HepG2 (cell line): ENCODE measurements at regions not wholly inside any gene's neighbourhood (a gene's known extent, or its start where the extent isn't known, plus 50 kb on each side); places are given as distances from the start of the nearest gene placed in this dataset.

Source experiments
- ARID2 ChIP-seq: sonication (generic); formaldehyde crosslinking; IDR thresholded peaks from 2 replicates; pipeline ENCODE4 v1.8.1; 2022; ENCODE audit warnings: mild to moderate bottlenecking, missing genetic modification reagents, borderline replicate concordance
- CC2D1A ChIP-seq: sonication (generic); formaldehyde crosslinking; IDR thresholded peaks from 2 replicates; pipeline ENCODE4 v1.8.1; 2023; ENCODE audit warnings: mild to moderate bottlenecking, missing genetic modification reagents
- CSRNP1 ChIP-seq: sonication (generic); formaldehyde crosslinking; IDR thresholded peaks from 2 replicates; pipeline ENCODE4 v1.8.1; 2023; ENCODE audit warnings: mild to moderate bottlenecking, missing genetic modification reagents
- FOXK1 ChIP-seq: sonication (generic); formaldehyde crosslinking; IDR thresholded peaks from 2 replicates; pipeline ENCODE4 v1.4.0; 2020; ENCODE audit warnings: low read depth, missing genetic modification reagents, borderline replicate concordance
- HNRNPLL ChIP-seq: fragments of 200-400 bp; formaldehyde crosslinking; IDR thresholded peaks from 2 replicates; pipeline ENCODE4 v1.6.1; 2017; ENCODE audit warnings: mild to moderate bottlenecking, low read depth, low read length; ENCODE audit not compliant: poor library complexity, severe bottlenecking
- KLF16 ChIP-seq, 2 experiments: sonication (generic) in 1 of 2; formaldehyde crosslinking in 1 of 2; IDR thresholded peaks; 2 replicates each; pipeline versions ENCODE4 v1.6.1 to v1.8.0; 2016 to 2023; ENCODE audit warnings: missing genetic modification reagents in 2 of 2, missing compliant biosample characterization in 1 of 2
- MIXL1 ChIP-seq: IDR thresholded peaks from 2 replicates; pipeline ENCODE4 v1.6.1; 2016
- RARA ChIP-seq: IDR thresholded peaks from 2 replicates; pipeline ENCODE4 v1.6.1; 2016; ENCODE audit warnings: missing genetic modification reagents, missing compliant biosample characterization
- RFXANK ChIP-seq: IDR thresholded peaks from 2 replicates; pipeline ENCODE4 v1.6.1; 2016
- SAP130 ChIP-seq: IDR thresholded peaks from 2 replicates; pipeline ENCODE4 v1.6.1; 2016; ENCODE audit warnings: low read depth
- ZNF530 ChIP-seq: sonication (generic); formaldehyde crosslinking; IDR thresholded peaks from 2 replicates; pipeline ENCODE4 v1.5.0; 2020; ENCODE audit warnings: low read depth, mild to moderate bottlenecking, missing genetic modification reagents
- ZNF558 ChIP-seq: sonication (generic); formaldehyde crosslinking; IDR thresholded peaks from 2 replicates; pipeline ENCODE4 v1.9.0; 2022; ENCODE audit warnings: mild to moderate bottlenecking, missing genetic modification reagents, borderline replicate concordance
- ZNF879 ChIP-seq: sonication (generic); formaldehyde crosslinking; IDR thresholded peaks from 2 replicates; pipeline ENCODE4 v1.8.1; 2023; ENCODE audit warnings: missing genetic modification reagents
- ZSCAN30 ChIP-seq: sonication (generic); formaldehyde crosslinking; IDR thresholded peaks from 2 replicates; pipeline ENCODE4 v1.5.0; 2020; ENCODE audit warnings: mild to moderate bottlenecking, missing genetic modification reagents
- TF ChIP-seq, protein P1 (sequence below): sonication (generic); formaldehyde crosslinking; IDR thresholded peaks from 2 replicates; pipeline ENCODE4 v1.4.0; 2020; ENCODE audit warnings: missing genetic modification reagents, borderline replicate concordance
- TF ChIP-seq, protein P2 (sequence below): IDR thresholded peaks from 2 replicates; pipeline ENCODE4 v1.6.1; 2016
- TF ChIP-seq, protein P3 (sequence below): sonication (generic); formaldehyde crosslinking; IDR thresholded peaks from one replicate; pipeline ENCODE4 v1.5.1; 2020; ENCODE audit warnings: mild to moderate bottlenecking, missing genetic modification reagents; ENCODE audit errors: not compliant biosample characterization

GRCh38 chr16:79740252-79740651, 139.7 kb upstream of the MAF start (continued):
- TF ChIP-seq, protein P1, sequence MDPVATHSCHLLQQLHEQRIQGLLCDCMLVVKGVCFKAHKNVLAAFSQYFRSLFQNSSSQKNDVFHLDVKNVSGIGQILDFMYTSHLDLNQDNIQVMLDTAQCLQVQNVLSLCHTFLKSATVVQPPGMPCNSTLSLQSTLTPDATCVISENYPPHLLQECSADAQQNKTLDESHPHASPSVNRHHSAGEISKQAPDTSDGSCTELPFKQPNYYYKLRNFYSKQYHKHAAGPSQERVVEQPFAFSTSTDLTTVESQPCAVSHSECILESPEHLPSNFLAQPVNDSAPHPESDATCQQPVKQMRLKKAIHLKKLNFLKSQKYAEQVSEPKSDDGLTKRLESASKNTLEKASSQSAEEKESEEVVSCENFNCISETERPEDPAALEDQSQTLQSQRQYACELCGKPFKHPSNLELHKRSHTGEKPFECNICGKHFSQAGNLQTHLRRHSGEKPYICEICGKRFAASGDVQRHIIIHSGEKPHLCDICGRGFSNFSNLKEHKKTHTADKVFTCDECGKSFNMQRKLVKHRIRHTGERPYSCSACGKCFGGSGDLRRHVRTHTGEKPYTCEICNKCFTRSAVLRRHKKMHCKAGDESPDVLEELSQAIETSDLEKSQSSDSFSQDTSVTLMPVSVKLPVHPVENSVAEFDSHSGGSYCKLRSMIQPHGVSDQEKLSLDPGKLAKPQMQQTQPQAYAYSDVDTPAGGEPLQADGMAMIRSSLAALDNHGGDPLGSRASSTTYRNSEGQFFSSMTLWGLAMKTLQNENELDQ (CRISPR knock-in tag): no peak
- TF ChIP-seq ARID2 (CRISPR knock-in tag) (no peak), FOXK1 (CRISPR knock-in tag) (peak; percentile 69; the same call in 1 of the 2 replicates), ZSCAN30 (CRISPR knock-in tag) (no peak), RARA (CRISPR knock-in tag) (peak; percentile 69), MIXL1 (peak; percentile 75; the same call in 1 of the 2 replicates), SAP130 (no peak), ZNF879 (CRISPR knock-in tag) (no peak), ZNF530 (no peak), ZNF558 (no peak), KLF16 (CRISPR knock-in tag; IDR thresholded peaks at IDR 0.05) (peak in 1 of 2 experiments; percentile 18; a peak in 1 of 4 replicates), RFXANK (CRISPR knock-in tag) (no peak), CSRNP1 (CRISPR knock-in tag) (no peak), CC2D1A (CRISPR knock-in tag) (no peak), HNRNPLL (no peak)
- TF ChIP-seq, protein P2, sequence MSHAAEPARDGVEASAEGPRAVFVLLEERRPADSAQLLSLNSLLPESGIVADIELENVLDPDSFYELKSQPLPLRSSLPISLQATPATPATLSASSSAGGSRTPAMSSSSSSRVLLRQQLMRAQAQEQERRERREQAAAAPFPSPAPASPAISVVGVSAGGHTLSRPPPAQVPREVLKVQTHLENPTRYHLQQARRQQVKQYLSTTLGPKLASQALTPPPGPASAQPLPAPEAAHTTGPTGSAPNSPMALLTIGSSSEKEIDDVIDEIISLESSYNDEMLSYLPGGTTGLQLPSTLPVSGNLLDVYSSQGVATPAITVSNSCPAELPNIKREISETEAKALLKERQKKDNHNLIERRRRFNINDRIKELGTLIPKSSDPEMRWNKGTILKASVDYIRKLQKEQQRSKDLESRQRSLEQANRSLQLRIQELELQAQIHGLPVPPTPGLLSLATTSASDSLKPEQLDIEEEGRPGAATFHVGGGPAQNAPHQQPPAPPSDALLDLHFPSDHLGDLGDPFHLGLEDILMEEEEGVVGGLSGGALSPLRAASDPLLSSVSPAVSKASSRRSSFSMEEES (CRISPR knock-in tag): peak; percentile 84; the same call in 1 of the 2 replicates
- TF ChIP-seq, protein P3, sequence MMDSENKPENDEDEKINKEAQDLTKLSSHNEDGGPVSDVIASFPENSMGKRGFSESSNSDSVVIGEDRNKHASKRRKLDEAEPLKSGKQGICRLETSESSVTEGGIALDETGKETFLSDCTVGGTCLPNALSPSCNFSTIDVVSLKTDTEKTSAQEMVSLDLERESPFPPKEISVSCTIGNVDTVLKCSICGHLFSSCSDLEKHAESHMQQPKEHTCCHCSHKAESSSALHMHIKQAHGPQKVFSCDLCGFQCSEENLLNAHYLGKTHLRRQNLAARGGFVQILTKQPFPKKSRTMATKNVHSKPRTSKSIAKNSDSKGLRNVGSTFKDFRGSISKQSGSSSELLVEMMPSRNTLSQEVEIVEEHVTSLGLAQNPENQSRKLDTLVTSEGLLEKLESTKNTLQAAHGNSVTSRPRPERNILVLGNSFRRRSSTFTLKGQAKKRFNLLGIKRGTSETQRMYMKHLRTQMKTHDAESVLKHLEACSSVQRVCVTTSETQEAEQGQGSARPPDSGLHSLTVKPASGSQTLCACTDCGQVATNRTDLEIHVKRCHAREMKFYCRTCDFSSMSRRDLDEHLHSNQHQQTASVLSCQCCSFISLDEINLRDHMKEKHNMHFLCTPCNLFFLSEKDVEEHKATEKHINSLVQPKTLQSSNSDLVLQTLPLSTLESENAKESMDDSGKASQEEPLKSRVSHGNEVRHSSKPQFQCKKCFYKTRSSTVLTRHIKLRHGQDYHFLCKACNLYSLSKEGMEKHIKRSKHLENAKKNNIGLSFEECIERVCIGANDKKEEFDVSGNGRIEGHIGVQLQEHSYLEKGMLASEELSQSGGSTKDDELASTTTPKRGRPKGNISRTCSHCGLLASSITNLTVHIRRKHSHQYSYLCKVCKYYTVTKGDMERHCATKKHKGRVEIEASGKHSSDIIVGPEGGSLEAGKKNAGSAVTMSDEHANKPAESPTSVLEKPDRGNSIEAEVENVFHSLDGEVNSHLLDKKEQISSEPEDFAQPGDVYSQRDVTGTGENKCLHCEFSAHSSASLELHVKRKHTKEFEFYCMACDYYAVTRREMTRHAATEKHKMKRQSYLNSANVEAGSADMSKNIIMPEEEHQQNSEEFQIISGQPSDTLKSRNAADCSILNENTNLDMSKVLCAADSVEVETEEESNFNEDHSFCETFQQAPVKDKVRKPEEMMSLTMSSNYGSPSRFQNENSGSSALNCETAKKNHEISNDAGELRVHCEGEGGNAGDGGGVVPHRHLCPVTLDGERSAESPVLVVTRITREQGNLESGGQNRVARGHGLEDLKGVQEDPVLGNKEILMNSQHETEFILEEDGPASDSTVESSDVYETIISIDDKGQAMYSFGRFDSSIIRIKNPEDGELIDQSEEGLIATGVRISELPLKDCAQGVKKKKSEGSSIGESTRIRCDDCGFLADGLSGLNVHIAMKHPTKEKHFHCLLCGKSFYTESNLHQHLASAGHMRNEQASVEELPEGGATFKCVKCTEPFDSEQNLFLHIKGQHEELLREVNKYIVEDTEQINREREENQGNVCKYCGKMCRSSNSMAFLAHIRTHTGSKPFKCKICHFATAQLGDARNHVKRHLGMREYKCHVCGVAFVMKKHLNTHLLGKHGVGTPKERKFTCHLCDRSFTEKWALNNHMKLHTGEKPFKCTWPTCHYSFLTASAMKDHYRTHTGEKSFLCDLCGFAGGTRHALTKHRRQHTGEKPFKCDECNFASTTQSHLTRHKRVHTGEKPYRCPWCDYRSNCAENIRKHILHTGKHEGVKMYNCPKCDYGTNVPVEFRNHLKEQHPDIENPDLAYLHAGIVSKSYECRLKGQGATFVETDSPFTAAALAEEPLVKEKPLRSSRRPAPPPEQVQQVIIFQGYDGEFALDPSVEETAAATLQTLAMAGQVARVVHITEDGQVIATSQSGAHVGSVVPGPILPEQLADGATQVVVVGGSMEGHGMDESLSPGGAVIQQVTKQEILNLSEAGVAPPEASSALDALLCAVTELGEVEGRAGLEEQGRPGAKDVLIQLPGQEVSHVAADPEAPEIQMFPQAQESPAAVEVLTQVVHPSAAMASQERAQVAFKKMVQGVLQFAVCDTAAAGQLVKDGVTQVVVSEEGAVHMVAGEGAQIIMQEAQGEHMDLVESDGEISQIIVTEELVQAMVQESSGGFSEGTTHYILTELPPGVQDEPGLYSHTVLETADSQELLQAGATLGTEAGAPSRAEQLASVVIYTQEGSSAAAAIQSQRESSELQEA (CRISPR knock-in tag): no peak
